ENCODE measurements at regions not wholly inside any gene's neighbourhood (a gene's known extent, or its start where the extent isn't known, plus 50 kb on each side); places are given as distances from the start of the nearest gene placed in this dataset.
"Not testable (repeated sequence)": the region's sequence is repeated elsewhere in the genome, so short reads cannot be mapped to it uniquely, and the experiment has no call there.

- Histone ChIP-seq H3K9ac (ENCODE audit: low read length in 2 of 2) (no peak overlapping the region), H3K4me3 (ENCODE audit: low read length in 2 of 2) (no peak overlapping the region), H3K4me1 (ENCODE audit: control insufficient read depth, insufficient read depth, low read length) (no peaks in the 10 kb centered on the region), H3K9me3 (ENCODE audit: control insufficient read depth in 2 of 2, low read length in 2 of 2) (no peaks in the 10 kb centered on the region), H3K27ac (ENCODE audit: low read length) (no peak overlapping the region), H3K27me3 (ENCODE audit: control insufficient read depth in 1 of 2, insufficient read depth in 2 of 2, low read length in 2 of 2) (no peaks in the 10 kb centered on the region), H3K36me3 (ENCODE audit: control insufficient read depth in 2 of 2, insufficient read depth in 2 of 2, low read length in 2 of 2) (no peaks in the 10 kb centered on the region)
Measured at GRCh38 chr5:100667161-100667630, 132.0 kb downstream of the FAM174A start.

GRCh38 chr5:100668511-100668910 is 133.3 kb downstream of the FAM174A start:
- no peaks in the 10 kb centered on the region for H3K36me3 ChIP-seq (ENCODE audit: control insufficient read depth in 2 of 2, insufficient read depth in 2 of 2, low read length in 2 of 2)
- H3K4me1 ChIP-seq (ENCODE audit: control insufficient read depth, insufficient read depth, low read length), result no peaks in the 10 kb centered on the region
- H3K27me3 ChIP-seq (ENCODE audit: control insufficient read depth in 1 of 2, insufficient read depth in 2 of 2, low read length in 2 of 2), result no peaks in the 10 kb centered on the region
- no peak overlapping the region for H3K4me3 ChIP-seq (ENCODE audit: low read length in 2 of 2)
- no peak overlapping the region for H3K27ac ChIP-seq (ENCODE audit: low read length)
- H3K9me3 ChIP-seq (ENCODE audit: control insufficient read depth in 2 of 2, low read length in 2 of 2), result no peaks in the 10 kb centered on the region
- no peak overlapping the region for H3K9ac ChIP-seq (ENCODE audit: low read length in 2 of 2)

GRCh38 chr5:100676817-100677631 is 141.8 kb downstream of the FAM174A start:
- no peaks in the 10 kb centered on the region for H3K4me1 ChIP-seq (ENCODE audit: control insufficient read depth, insufficient read depth, low read length)
- H3K9ac ChIP-seq (ENCODE audit: low read length in 2 of 2), result no peak overlapping the region
- no peaks in the 10 kb centered on the region for H3K9me3 ChIP-seq (ENCODE audit: control insufficient read depth in 2 of 2, low read length in 2 of 2)
- H3K27me3 ChIP-seq (ENCODE audit: control insufficient read depth in 1 of 2, insufficient read depth in 2 of 2, low read length in 2 of 2), result no peaks in the 10 kb centered on the region
- H3K36me3 ChIP-seq (ENCODE audit: control insufficient read depth in 2 of 2, insufficient read depth in 2 of 2, low read length in 2 of 2), result no peaks in the 10 kb centered on the region
- no peak overlapping the region for H3K4me3 ChIP-seq (ENCODE audit: low read length in 2 of 2)
- no peak overlapping the region for H3K27ac ChIP-seq (ENCODE audit: low read length)

- peaks cover 3 to 11% of the 10 kb centered on the region in 2 donors for H3K9me3 ChIP-seq (ENCODE audit: control insufficient read depth in 2 of 2, low read length in 2 of 2)
- no peak overlapping the region for H3K9ac ChIP-seq (ENCODE audit: low read length in 2 of 2)
- no peaks in the 10 kb centered on the region for H3K4me1 ChIP-seq (ENCODE audit: control insufficient read depth, insufficient read depth, low read length)
- no peak overlapping the region for H3K27ac ChIP-seq (ENCODE audit: low read length)
- H3K27me3 ChIP-seq (ENCODE audit: control insufficient read depth in 1 of 2, insufficient read depth in 2 of 2, low read length in 2 of 2), result no peaks in the 10 kb centered on the region
- H3K4me3 ChIP-seq (ENCODE audit: low read length in 2 of 2), result no peak overlapping the region
- H3K36me3 ChIP-seq (ENCODE audit: control insufficient read depth in 2 of 2, insufficient read depth in 2 of 2, low read length in 2 of 2), result no peaks in the 10 kb centered on the region
Measured at GRCh38 chr5:100682625-100683024, 147.5 kb downstream of the FAM174A start.

GRCh38 chr5:100683881-100684280 is 148.7 kb downstream of the FAM174A start:
- H3K36me3 ChIP-seq (ENCODE audit: control insufficient read depth in 2 of 2, insufficient read depth in 2 of 2, low read length in 2 of 2), result no peaks in the 10 kb centered on the region
- no peak overlapping the region for H3K4me3 ChIP-seq (ENCODE audit: low read length in 2 of 2)
- H3K4me1 ChIP-seq (ENCODE audit: control insufficient read depth, insufficient read depth, low read length), result no peaks in the 10 kb centered on the region

GRCh38 chr5:100685122-100685521 is 149.9 kb downstream of the FAM174A start:
- H3K9ac ChIP-seq (ENCODE audit: low read length in 2 of 2); H3K36me3 ChIP-seq (ENCODE audit: control insufficient read depth in 2 of 2, insufficient read depth in 2 of 2, low read length in 2 of 2); H3K27ac ChIP-seq (ENCODE audit: low read length); H3K27me3 ChIP-seq (ENCODE audit: control insufficient read depth in 1 of 2, insufficient read depth in 2 of 2, low read length in 2 of 2); H3K4me3 ChIP-seq (ENCODE audit: low read length in 2 of 2); H3K4me1 ChIP-seq (ENCODE audit: control insufficient read depth, insufficient read depth, low read length): not testable (repeated sequence)
- H3K9me3 ChIP-seq (ENCODE audit: control insufficient read depth in 2 of 2, low read length in 2 of 2), result peaks cover 3 to 11% of the 10 kb centered on the region in 2 donors

More at GRCh38 chr5:100683881-100684280, 148.7 kb downstream of the FAM174A start:
- Histone ChIP-seq H3K9me3 (ENCODE audit: control insufficient read depth in 2 of 2, low read length in 2 of 2) (peaks cover 3 to 11% of the 10 kb centered on the region in 2 donors), H3K27ac (ENCODE audit: low read length) (no peak overlapping the region), H3K9ac (ENCODE audit: low read length in 2 of 2) (no peak overlapping the region), H3K27me3 (ENCODE audit: control insufficient read depth in 1 of 2, insufficient read depth in 2 of 2, low read length in 2 of 2) (no peaks in the 10 kb centered on the region)

GRCh38 chr5:100688834-100689233 is 153.7 kb downstream of the FAM174A start:
- H3K9me3 ChIP-seq (ENCODE audit: control insufficient read depth in 2 of 2, low read length in 2 of 2); H3K36me3 ChIP-seq (ENCODE audit: control insufficient read depth in 2 of 2, insufficient read depth in 2 of 2, low read length in 2 of 2); H3K4me1 ChIP-seq (ENCODE audit: control insufficient read depth, insufficient read depth, low read length); H3K9ac ChIP-seq (ENCODE audit: low read length in 2 of 2); H3K4me3 ChIP-seq (ENCODE audit: low read length in 2 of 2); H3K27ac ChIP-seq (ENCODE audit: low read length); H3K27me3 ChIP-seq (ENCODE audit: control insufficient read depth in 1 of 2, insufficient read depth in 2 of 2, low read length in 2 of 2): not testable (repeated sequence)

GRCh38 chr5:100690036-100690560 is 154.9 kb downstream of the FAM174A start:
- no peaks in the 10 kb centered on the region for H3K36me3 ChIP-seq (ENCODE audit: control insufficient read depth in 2 of 2, insufficient read depth in 2 of 2, low read length in 2 of 2)
- H3K4me1 ChIP-seq (ENCODE audit: control insufficient read depth, insufficient read depth, low read length), result no peaks in the 10 kb centered on the region
- H3K27ac ChIP-seq (ENCODE audit: low read length), result no peak overlapping the region
- H3K9ac ChIP-seq (ENCODE audit: low read length in 2 of 2), result no peak overlapping the region
- no peak overlapping the region for H3K4me3 ChIP-seq (ENCODE audit: low read length in 2 of 2)
- H3K27me3 ChIP-seq (ENCODE audit: control insufficient read depth in 1 of 2, insufficient read depth in 2 of 2, low read length in 2 of 2), result no peaks in the 10 kb centered on the region
- H3K9me3 ChIP-seq (ENCODE audit: control insufficient read depth in 2 of 2, low read length in 2 of 2), result no peaks in the 10 kb centered on the region

GRCh38 chr5:100691085-100691484 is 155.9 kb downstream of the FAM174A start:
- no peaks in the 10 kb centered on the region for H3K9me3 ChIP-seq (ENCODE audit: control insufficient read depth in 2 of 2, low read length in 2 of 2)
- no peak overlapping the region for H3K27ac ChIP-seq (ENCODE audit: low read length)
- no peaks in the 10 kb centered on the region for H3K36me3 ChIP-seq (ENCODE audit: control insufficient read depth in 2 of 2, insufficient read depth in 2 of 2, low read length in 2 of 2)
- H3K4me1 ChIP-seq (ENCODE audit: control insufficient read depth, insufficient read depth, low read length), result no peaks in the 10 kb centered on the region
- no peak overlapping the region for H3K4me3 ChIP-seq (ENCODE audit: low read length in 2 of 2)
- H3K9ac ChIP-seq (ENCODE audit: low read length in 2 of 2), result no peak overlapping the region
- no peaks in the 10 kb centered on the region for H3K27me3 ChIP-seq (ENCODE audit: control insufficient read depth in 1 of 2, insufficient read depth in 2 of 2, low read length in 2 of 2)

GRCh38 chr5:100691548-100691947 is 156.4 kb downstream of the FAM174A start:
- Histone ChIP-seq H3K9ac (ENCODE audit: low read length in 2 of 2) (no peak overlapping the region), H3K27me3 (ENCODE audit: control insufficient read depth in 1 of 2, insufficient read depth in 2 of 2, low read length in 2 of 2) (no peaks in the 10 kb centered on the region), H3K4me3 (ENCODE audit: low read length in 2 of 2) (no peak overlapping the region), H3K4me1 (ENCODE audit: control insufficient read depth, insufficient read depth, low read length) (no peaks in the 10 kb centered on the region), H3K9me3 (ENCODE audit: control insufficient read depth in 2 of 2, low read length in 2 of 2) (no peaks in the 10 kb centered on the region), H3K36me3 (ENCODE audit: control insufficient read depth in 2 of 2, insufficient read depth in 2 of 2, low read length in 2 of 2) (no peaks in the 10 kb centered on the region), H3K27ac (ENCODE audit: low read length) (no peak overlapping the region)

GRCh38 chr5:100693481-100693880 is 158.3 kb downstream of the FAM174A start:
- no peaks in the 10 kb centered on the region for H3K9me3 ChIP-seq (ENCODE audit: control insufficient read depth in 2 of 2, low read length in 2 of 2)
- no peaks in the 10 kb centered on the region for H3K4me1 ChIP-seq (ENCODE audit: control insufficient read depth, insufficient read depth, low read length)
- no peak overlapping the region for H3K27ac ChIP-seq (ENCODE audit: low read length)
- H3K36me3 ChIP-seq (ENCODE audit: control insufficient read depth in 2 of 2, insufficient read depth in 2 of 2, low read length in 2 of 2), result no peaks in the 10 kb centered on the region
- H3K27me3 ChIP-seq (ENCODE audit: control insufficient read depth in 1 of 2, insufficient read depth in 2 of 2, low read length in 2 of 2), result no peaks in the 10 kb centered on the region
- no peak overlapping the region for H3K4me3 ChIP-seq (ENCODE audit: low read length in 2 of 2)
- H3K9ac ChIP-seq (ENCODE audit: low read length in 2 of 2), result no peak overlapping the region
